DMS53 treated with DMSO at 0.1 percent for 48 hours (cell line): ENCODE measurements at regions not wholly inside any gene's neighbourhood (a gene's known extent, or its start where the extent isn't known, plus 50 kb on each side); places are given as distances from the start of the nearest gene placed in this dataset.

ENCODE experiments used
- DNase-seq: peaks from one replicate; lab custom pipeline; 2025; ENCODE audit not compliant: unreplicated experiment; lab: John Stamatoyannopoulos, UW

GRCh38 chr12:98418357-98419075, 96.9 kb upstream of the TMPO start:
- no peak for DNase-seq

DNA sequence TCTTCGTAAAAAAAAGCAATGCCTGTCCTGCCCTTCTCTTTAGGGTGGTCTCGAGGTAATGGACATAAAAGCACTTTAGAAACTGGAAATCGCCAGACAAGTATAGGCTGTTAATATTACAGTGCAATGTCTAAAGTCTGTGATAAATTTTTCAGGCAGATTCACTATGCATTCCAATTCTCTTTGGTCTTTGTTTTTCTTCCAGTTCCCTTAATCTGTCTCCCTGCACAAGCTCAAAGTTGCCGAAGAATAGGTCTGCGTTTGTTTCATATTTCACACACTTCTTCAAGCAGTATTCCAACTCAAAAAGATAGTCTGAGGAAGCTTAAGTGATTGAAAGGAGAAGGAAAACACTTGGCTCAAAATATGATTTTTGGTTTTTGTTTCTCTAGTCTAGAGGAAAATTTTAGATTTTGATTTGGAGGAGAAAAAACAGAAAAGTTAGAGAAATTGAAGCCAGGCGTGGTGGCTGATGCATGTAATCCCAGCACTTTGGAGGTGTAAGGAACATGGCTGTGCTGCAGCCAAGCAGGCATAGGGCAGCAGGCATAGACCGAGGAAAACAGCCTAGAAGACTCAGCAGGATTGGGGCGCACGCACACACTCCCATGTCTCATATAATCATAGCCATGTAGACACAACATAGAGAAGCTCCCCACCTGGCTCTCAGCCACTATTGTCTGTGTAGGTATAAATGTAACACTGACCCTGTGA, 96.2 kb upstream of the TMPO start:
- no peak for DNase-seq

GRCh38 chr12:98419795-98420404, 95.5 kb upstream of the TMPO start:
- no peak for DNase-seq

DNA sequence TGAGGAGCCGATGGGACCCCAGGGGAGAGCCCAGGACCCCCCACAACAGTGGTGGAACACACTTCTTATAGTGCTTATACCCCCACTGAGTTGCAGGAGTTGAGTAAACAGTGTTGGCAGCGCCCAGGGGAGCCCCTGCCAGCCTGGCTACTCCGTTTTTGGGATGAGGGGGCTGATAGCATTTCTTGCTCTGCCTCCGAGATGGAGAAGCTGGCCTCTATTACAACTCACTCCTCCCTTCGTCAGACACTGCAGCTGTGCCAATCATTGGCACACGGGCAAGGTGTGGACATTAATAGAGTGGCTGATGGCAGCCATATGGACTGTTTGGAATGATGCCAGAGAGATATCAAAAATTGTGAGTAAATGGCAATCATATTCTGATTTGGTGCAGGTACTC, 94.9 kb upstream of the TMPO start:
- DNase-seq: no peak

- no peak for DNase-seq
Observed at GRCh38 chr12:98421316-98421715, 94.1 kb upstream of the TMPO start.

GRCh38 chr12:98422359-98422758, 93.0 kb upstream of the TMPO start:
- no peak for DNase-seq

DNA sequence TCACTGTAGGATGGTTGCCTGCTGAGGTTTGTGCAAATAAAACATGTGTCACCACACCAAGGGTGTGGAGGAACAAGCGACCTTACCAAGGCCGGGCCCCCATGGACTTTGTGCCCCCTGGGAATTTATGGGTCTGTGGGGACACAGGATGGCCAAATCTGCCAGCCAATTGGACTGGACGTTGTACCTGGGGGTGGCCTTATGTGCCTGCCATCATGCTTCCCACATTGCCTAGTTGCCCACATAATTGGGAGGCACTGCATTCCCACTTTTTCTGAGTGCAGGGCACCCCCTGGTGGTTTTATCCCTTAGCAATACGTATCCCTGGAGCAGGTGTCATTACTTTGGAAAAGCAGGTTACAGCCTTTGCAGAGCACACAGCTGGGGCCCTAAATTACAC, 92.6 kb upstream of the TMPO start:
- DNase-seq: peak; percentile 9

DNA sequence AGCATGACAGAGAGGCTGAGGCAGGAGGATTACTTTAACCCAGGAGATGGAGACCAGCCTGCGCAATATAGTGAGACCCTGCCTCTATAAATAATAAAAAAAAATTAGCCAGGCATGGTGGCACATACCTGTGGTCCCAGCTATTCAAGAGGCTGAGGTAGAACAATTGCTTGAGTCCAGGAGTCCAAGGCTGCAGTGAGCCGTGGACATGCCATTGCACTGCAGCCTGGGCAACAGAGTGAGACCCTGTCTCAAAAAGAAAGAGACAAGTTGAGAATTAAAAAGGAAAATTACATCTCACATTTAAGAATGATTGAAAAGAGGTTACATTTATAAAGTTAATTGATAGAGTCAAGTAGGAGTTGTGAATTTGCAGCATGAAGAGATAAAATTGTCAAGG, 91.4 kb upstream of the TMPO start:
- no peak for DNase-seq

- peak; percentile 62 for DNase-seq
Observed at GRCh38 chr12:98424726-98425401, 90.5 kb upstream of the TMPO start.

GRCh38 chr12:98425859-98426258, 89.5 kb upstream of the TMPO start:
- no peak for DNase-seq

DNA sequence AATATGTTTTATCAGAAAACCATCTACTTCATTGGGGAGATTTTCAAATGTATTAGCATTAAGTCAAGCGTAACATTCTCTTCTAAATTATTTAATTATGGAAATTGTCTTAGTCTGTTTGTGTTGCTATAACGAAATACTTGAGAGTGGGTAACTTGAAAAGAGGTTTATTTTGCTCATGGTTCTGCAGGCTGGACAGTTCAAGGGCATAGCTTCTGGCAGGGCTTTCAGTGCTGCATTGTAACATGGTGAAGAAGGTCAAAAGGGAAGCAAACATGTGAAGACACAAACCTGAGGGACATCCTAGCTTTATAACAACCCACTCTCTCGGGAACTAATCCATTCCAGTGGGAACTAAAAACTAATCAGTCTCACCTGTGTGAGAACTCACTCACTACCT, 84.3 kb upstream of the TMPO start:
- no peak for DNase-seq

DNA sequence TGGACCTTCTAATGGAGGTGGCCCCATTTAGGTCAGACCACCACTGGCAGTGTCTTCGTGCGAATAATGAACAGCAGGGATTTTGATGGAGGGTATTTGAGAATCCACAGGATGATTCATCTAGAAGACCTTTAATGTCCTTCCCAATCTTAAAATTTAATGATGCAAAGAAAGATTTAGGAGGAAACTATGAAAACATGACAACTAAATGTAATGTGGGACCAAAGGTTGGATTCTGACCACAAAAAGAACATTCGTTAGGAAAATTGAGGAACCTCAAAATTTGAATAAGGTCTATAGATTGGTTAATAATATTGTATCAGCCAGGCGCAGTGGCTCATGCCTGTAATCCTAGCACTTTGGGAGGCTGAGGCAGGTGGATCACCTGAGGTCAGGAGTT, 78.2 kb upstream of the TMPO start:
- no peak for DNase-seq

- DNase-seq: no peak
Observed at GRCh38 chr12:98437806-98438595, 77.4 kb upstream of the TMPO start.

- no peak for DNase-seq
Observed at GRCh38 chr12:98438656-98439230, 76.6 kb upstream of the TMPO start.

- no peak for DNase-seq
Observed at GRCh38 chr12:98439471-98439951, 75.9 kb upstream of the TMPO start.

GRCh38 chr12:98439981-98440581, 75.3 kb upstream of the TMPO start:
- DNase-seq: no peak

- no peak for DNase-seq
Observed at GRCh38 chr12:98446060-98446459, 69.3 kb upstream of the TMPO start.

DNA sequence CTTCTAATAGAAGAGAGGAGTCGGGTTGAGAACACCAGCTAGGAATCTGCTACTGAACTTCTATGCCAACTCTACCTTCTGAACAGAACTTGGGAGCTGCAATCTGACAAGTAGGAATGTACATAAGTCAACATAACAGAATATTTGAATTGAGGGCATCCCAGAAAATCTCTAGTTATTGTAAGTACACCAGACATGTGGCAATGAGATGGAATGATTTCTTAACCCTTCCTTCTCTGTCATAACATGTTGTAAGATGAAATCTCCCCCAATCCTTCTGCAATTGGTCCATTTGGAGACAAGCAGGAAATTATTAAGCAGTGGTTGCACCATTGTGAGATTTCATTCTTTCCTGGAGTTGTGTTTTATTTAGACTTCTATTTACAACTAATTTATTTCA, 68.7 kb upstream of the TMPO start:
- no peak for DNase-seq

GRCh38 chr12:98449584-98449983, 65.8 kb upstream of the TMPO start:
- DNase-seq: no peak

- DNase-seq: no peak
Observed at GRCh38 chr12:98453070-98453469, 62.3 kb upstream of the TMPO start.
